Neural crest cell (in vitro differentiated cells): ENCODE measurements at regions not wholly inside any gene's neighbourhood (a gene's known extent, or its start where the extent isn't known, plus 50 kb on each side); places are given as distances from the start of the nearest gene placed in this dataset.

Source experiments
- DNase-seq: peaks from one replicate; pipeline ENCODE4 v3.0.0; 2021; ENCODE audit warnings: low read depth, mixed read lengths, low spot score
- H3K27ac Mint-ChIP-seq: one replicate; pipeline ENCODE4 v1.8.0; 2021; ENCODE audit warnings: mild to moderate bottlenecking, mixed read lengths; ENCODE audit not compliant: unreplicated experiment
- H3K27me3 Mint-ChIP-seq: 2 replicates; pipeline ENCODE4 v1.8.0; 2021; ENCODE audit warnings: low read depth, mild to moderate bottlenecking, mixed read lengths
- H3K36me3 Mint-ChIP-seq: 2 replicates; pipeline ENCODE4 v1.8.0; 2021; ENCODE audit warnings: low read depth, mild to moderate bottlenecking, mixed read lengths
- H3K4me1 Mint-ChIP-seq: 2 replicates; pipeline ENCODE4 v1.8.0; 2021; ENCODE audit warnings: mixed read lengths
- H3K4me3 Mint-ChIP-seq: one replicate; pipeline ENCODE4 v1.8.0; 2021; ENCODE audit warnings: mild to moderate bottlenecking, mixed read lengths
- H3K9me3 Mint-ChIP-seq: 2 replicates; pipeline ENCODE4 v1.8.0; 2021; ENCODE audit warnings: mixed read lengths
- CTCF ChIP-seq: fragments of 200-600 bp; sonication (generic); conservative IDR thresholded peaks from 2 replicates; pipeline ENCODE4 v1.5.0; 2021; ENCODE audit warnings: antibody characterized with exemption, mild to moderate bottlenecking

GRCh38 chr16:31694461-31694860 is 166.8 kb downstream of the AHSP start:
- Mint-ChIP-seq H3K9me3 (peaks cover 6% of the 10 kb centered on the region), H3K4me3 (no peak overlapping the region), H3K27ac (no peak overlapping the region), H3K4me1 (no peaks in the 10 kb centered on the region), H3K27me3 (peaks cover 32% of the 10 kb centered on the region), H3K36me3 (no peaks in the 10 kb centered on the region)
- no peak for DNase-seq
- no peak for TF ChIP-seq CTCF

GRCh38 chr16:31695667-31696066 is 168.0 kb downstream of the AHSP start:
- TF ChIP-seq CTCF, result no peak
- H3K36me3 Mint-ChIP-seq, result no peaks in the 10 kb centered on the region

GRCh38 chr16:31696968-31697743 is 169.5 kb downstream of the AHSP start:
- peaks cover 27% of the 10 kb centered on the region for H3K27me3 Mint-ChIP-seq
- DNase-seq, result no peak
- H3K27ac Mint-ChIP-seq, result no peak overlapping the region
- peaks cover 10% of the 10 kb centered on the region for H3K4me1 Mint-ChIP-seq
- no peaks in the 10 kb centered on the region for H3K36me3 Mint-ChIP-seq
- peak overlapping the region; percentile 34 for H3K4me3 Mint-ChIP-seq
- no peaks in the 10 kb centered on the region for H3K9me3 Mint-ChIP-seq
- peak; percentile 64 for TF ChIP-seq CTCF

More at GRCh38 chr16:31695667-31696066, 168.0 kb downstream of the AHSP start:
- H3K27ac Mint-ChIP-seq, result no peak overlapping the region
- H3K9me3 Mint-ChIP-seq, result no peaks in the 10 kb centered on the region
- no peaks in the 10 kb centered on the region for H3K4me1 Mint-ChIP-seq
- peaks cover 27% of the 10 kb centered on the region for H3K27me3 Mint-ChIP-seq
- no peak for DNase-seq
- H3K4me3 Mint-ChIP-seq, result no peak overlapping the region

- peak overlapping the region; percentile 24 for H3K4me3 Mint-ChIP-seq
Measured at GRCh38 chr16:31697744-31698125, 170.0 kb downstream of the AHSP start.

GRCh38 chr16:31698901-31699300 is 171.2 kb downstream of the AHSP start:
- DNase-seq, result no peak
- H3K27me3 Mint-ChIP-seq, result peaks cover 24% of the 10 kb centered on the region
- H3K36me3 Mint-ChIP-seq, result no peaks in the 10 kb centered on the region
- no peak for TF ChIP-seq CTCF
- peaks cover 10% of the 10 kb centered on the region for H3K4me1 Mint-ChIP-seq
- no peak overlapping the region for H3K27ac Mint-ChIP-seq
- H3K4me3 Mint-ChIP-seq, result peak overlapping the region; percentile 59
- no peaks in the 10 kb centered on the region for H3K9me3 Mint-ChIP-seq

More at GRCh38 chr16:31697744-31698125, 170.0 kb downstream of the AHSP start:
- no peak for DNase-seq
- no peak for TF ChIP-seq CTCF
- Mint-ChIP-seq H3K4me1 (peaks cover 10% of the 10 kb centered on the region), H3K27ac (no peak overlapping the region), H3K27me3 (peaks cover 27% of the 10 kb centered on the region), H3K36me3 (no peaks in the 10 kb centered on the region), H3K9me3 (no peaks in the 10 kb centered on the region)
